ENCODE measurements at regions not wholly inside any gene's neighbourhood (a gene's known extent, or its start where the extent isn't known, plus 50 kb on each side); places are given as distances from the start of the nearest gene placed in this dataset.

- Histone ChIP-seq H3K4me1 (ENCODE audit: control insufficient read depth, extremely low read depth, insufficient read depth, low read length) (peaks cover 8% of the 10 kb centered on the region), H3K4me2 (ENCODE audit: extremely low read depth, insufficient read depth, low read length) (no peak overlapping the region), H3K9me3 (ENCODE audit: control insufficient read depth, insufficient read depth, low read depth, low read length) (no peaks in the 10 kb centered on the region), H3K36me3 (ENCODE audit: control insufficient read depth, insufficient read depth, low read length) (no peaks in the 10 kb centered on the region), H3K4me3 (replicated peaks in 1 of 4; ENCODE audit: control extremely low read depth in 1 of 4, insufficient read depth in 1 of 4, low read depth in 3 of 4, low read length in 4 of 4) (no peak overlapping the region), H3K27me3 (ENCODE audit: control insufficient read depth, insufficient read depth, low read length) (no peaks in the 10 kb centered on the region), H4K20me1 (ENCODE audit: control insufficient read depth, extremely low read depth, insufficient read depth, low read length) (no peaks in the 10 kb centered on the region), H3K79me2 (ENCODE audit: control insufficient read depth, insufficient read depth, low read length) (no peaks in the 10 kb centered on the region), H3K9ac (ENCODE audit: insufficient read depth, low read length) (no peak overlapping the region), H3K27ac (ENCODE audit: insufficient read depth, low read length) (no peak overlapping the region), H2AFZ (ENCODE audit: low read length) (no peak overlapping the region)
- TF ChIP-seq EZH2 (IDR thresholded peaks at IDR 0.05; ENCODE audit: low read length, missing control alignments) (no peak), CTCF (conservative IDR thresholded peaks at IDR 0.05 in 1 of 2, IDR thresholded peaks at IDR 0.05 in 1 of 2; ENCODE audit: low read depth in 1 of 2, low read length in 2 of 2) (no peak)
- no peak for DNase-seq (ENCODE audit: low read depth in 2 of 2)
Measured at GRCh38 chr17:27973258-27974044, 69.0 kb upstream of the NLK start.

- no peaks in the 10 kb centered on the region for H3K79me2 ChIP-seq (ENCODE audit: control insufficient read depth, insufficient read depth, low read length)
- H4K20me1 ChIP-seq (ENCODE audit: control insufficient read depth, extremely low read depth, insufficient read depth, low read length), result no peaks in the 10 kb centered on the region
- no peak for DNase-seq (ENCODE audit: low read depth in 2 of 2)
- no peak for TF ChIP-seq CTCF (conservative IDR thresholded peaks at IDR 0.05 in 1 of 2, IDR thresholded peaks at IDR 0.05 in 1 of 2; ENCODE audit: low read depth in 1 of 2, low read length in 2 of 2)
- no peak for TF ChIP-seq EZH2 (IDR thresholded peaks at IDR 0.05; ENCODE audit: low read length, missing control alignments)
- no peak overlapping the region for H3K9ac ChIP-seq (ENCODE audit: insufficient read depth, low read length)
- no peaks in the 10 kb centered on the region for H3K36me3 ChIP-seq (ENCODE audit: control insufficient read depth, insufficient read depth, low read length)
- no peak overlapping the region for H2AFZ ChIP-seq (ENCODE audit: low read length)
- H3K4me3 ChIP-seq (replicated peaks in 1 of 4; ENCODE audit: control extremely low read depth in 1 of 4, insufficient read depth in 1 of 4, low read depth in 3 of 4, low read length in 4 of 4), result no peak overlapping the region
- no peaks in the 10 kb centered on the region for H3K9me3 ChIP-seq (ENCODE audit: control insufficient read depth, insufficient read depth, low read depth, low read length)
- H3K27ac ChIP-seq (ENCODE audit: insufficient read depth, low read length), result no peak overlapping the region
- H3K4me2 ChIP-seq (ENCODE audit: extremely low read depth, insufficient read depth, low read length), result no peak overlapping the region
- peaks cover 8% of the 10 kb centered on the region for H3K4me1 ChIP-seq (ENCODE audit: control insufficient read depth, extremely low read depth, insufficient read depth, low read length)
- no peaks in the 10 kb centered on the region for H3K27me3 ChIP-seq (ENCODE audit: control insufficient read depth, insufficient read depth, low read length)
Measured at GRCh38 chr17:27974045-27974436, 68.4 kb upstream of the NLK start.

GRCh38 chr17:27974531-27975145 lies 67.8 kb upstream of the NLK start:
- no peak for TF ChIP-seq CTCF (conservative IDR thresholded peaks at IDR 0.05 in 1 of 2, IDR thresholded peaks at IDR 0.05 in 1 of 2; ENCODE audit: low read depth in 1 of 2, low read length in 2 of 2)
- no peak for TF ChIP-seq EZH2 (IDR thresholded peaks at IDR 0.05; ENCODE audit: low read length, missing control alignments)
- no peak overlapping the region for H3K4me2 ChIP-seq (ENCODE audit: extremely low read depth, insufficient read depth, low read length)
- peaks cover 8% of the 10 kb centered on the region for H3K4me1 ChIP-seq (ENCODE audit: control insufficient read depth, extremely low read depth, insufficient read depth, low read length)
- no peaks in the 10 kb centered on the region for H3K36me3 ChIP-seq (ENCODE audit: control insufficient read depth, insufficient read depth, low read length)
- H3K79me2 ChIP-seq (ENCODE audit: control insufficient read depth, insufficient read depth, low read length), result no peaks in the 10 kb centered on the region
- no peaks in the 10 kb centered on the region for H3K9me3 ChIP-seq (ENCODE audit: control insufficient read depth, insufficient read depth, low read depth, low read length)
- no peak overlapping the region for H2AFZ ChIP-seq (ENCODE audit: low read length)
- no peaks in the 10 kb centered on the region for H3K27me3 ChIP-seq (ENCODE audit: control insufficient read depth, insufficient read depth, low read length)
- no peak overlapping the region for H3K27ac ChIP-seq (ENCODE audit: insufficient read depth, low read length)
- no peak overlapping the region for H3K4me3 ChIP-seq (replicated peaks in 1 of 4; ENCODE audit: control extremely low read depth in 1 of 4, insufficient read depth in 1 of 4, low read depth in 3 of 4, low read length in 4 of 4)
- no peak for DNase-seq (ENCODE audit: low read depth in 2 of 2)
- no peak overlapping the region for H3K9ac ChIP-seq (ENCODE audit: insufficient read depth, low read length)
- no peaks in the 10 kb centered on the region for H4K20me1 ChIP-seq (ENCODE audit: control insufficient read depth, extremely low read depth, insufficient read depth, low read length)
